Fibroblast of the conjunctiva (primary cell): ENCODE measurements at regions not wholly inside any gene's neighbourhood (a gene's known extent, or its start where the extent isn't known, plus 50 kb on each side); places are given as distances from the start of the nearest gene placed in this dataset.

Experiments
- DNase-seq: peaks from one replicate; pipeline ENCODE4 v3.0.0-alpha.2; 2010; ENCODE audit warnings: low read depth

GRCh38 chr15:95448531-95449229 lies 881.8 kb upstream of the NR2F2 start:
- no peak for DNase-seq

GRCh38 chr15:95449230-95449628 lies 881.3 kb upstream of the NR2F2 start:
- no peak for DNase-seq

- DNase-seq: no peak
These were observed 880.1 kb upstream of the NR2F2 start for GRCh38 chr15:95450413-95450812.

GRCh38 chr15:95451938-95452337 lies 878.6 kb upstream of the NR2F2 start:
- no peak for DNase-seq

GRCh38 chr15:95454403-95455262 lies 875.9 kb upstream of the NR2F2 start:
- no peak for DNase-seq

- no peak for DNase-seq
These were observed 873.0 kb upstream of the NR2F2 start for GRCh38 chr15:95457520-95457919.

GRCh38 chr15:95458721-95459120 lies 871.8 kb upstream of the NR2F2 start:
- DNase-seq: no peak

GRCh38 chr15:95459273-95459672 lies 871.2 kb upstream of the NR2F2 start:
- no peak for DNase-seq

GRCh38 chr15:95464509-95464908 lies 866.0 kb upstream of the NR2F2 start:
- no peak for DNase-seq

GRCh38 chr15:95468820-95469219 lies 861.7 kb upstream of the NR2F2 start:
- DNase-seq: no peak

GRCh38 chr15:95469496-95470000 lies 861.0 kb upstream of the NR2F2 start:
- no peak for DNase-seq

- DNase-seq: no peak
These were observed 860.0 kb upstream of the NR2F2 start for GRCh38 chr15:95470529-95470928.

- peak; percentile 0 for DNase-seq
These were observed 859.4 kb upstream of the NR2F2 start for GRCh38 chr15:95470997-95471689.

GRCh38 chr15:95471690-95472086 lies 858.8 kb upstream of the NR2F2 start:
- DNase-seq: no peak

GRCh38 chr15:95475067-95475466 lies 855.4 kb upstream of the NR2F2 start:
- DNase-seq: no peak

GRCh38 chr15:95479308-95479707 lies 851.2 kb upstream of the NR2F2 start:
- DNase-seq: no peak

- no peak for DNase-seq
These were observed 845.1 kb upstream of the NR2F2 start for GRCh38 chr15:95485367-95485766.

GRCh38 chr15:95486224-95486623 lies 844.3 kb upstream of the NR2F2 start:
- no peak for DNase-seq

- no peak for DNase-seq
These were observed 841.4 kb upstream of the NR2F2 start for GRCh38 chr15:95489103-95489502.

GRCh38 chr15:95492388-95493070 lies 838.0 kb upstream of the NR2F2 start:
- DNase-seq: no peak

GRCh38 chr15:95494971-95495541 lies 835.4 kb upstream of the NR2F2 start:
- no peak for DNase-seq

- DNase-seq: no peak
These were observed 832.9 kb upstream of the NR2F2 start for GRCh38 chr15:95497634-95498033.
